Activated T-cell treated with anti-CD3 and anti-CD28 coated beads, Interleukin-2, amount 50 U/mL, for 72 hours (primary cell): ENCODE measurements at regions not wholly inside any gene's neighbourhood (a gene's known extent, or its start where the extent isn't known, plus 50 kb on each side); places are given as distances from the start of the nearest gene placed in this dataset.
A peak's percentile ranks its signal among the peaks of the same experiment; 100 is the strongest.
"Not testable (repeated sequence)": the region's sequence is repeated elsewhere in the genome, so short reads cannot be mapped to it uniquely, and the experiment has no call there.

Experiments used
- ATAC-seq, 2 donors: fragments of 150-1000 bp; cut with Tn5 transposase; replicated peaks in 1 of 2; 2 replicates each; pipeline ENCODE4 v1.10.0; 2021; ENCODE audit warnings: moderate library complexity in 2 of 2, mild to moderate bottlenecking in 1 of 2
- DNase-seq, 2 donors: peaks; one replicate each; pipeline ENCODE4 v3.0.0; 2021 to 2022; ENCODE audit warnings: mixed read lengths in 1 of 2
- H3K27ac Mint-ChIP-seq: one replicate; pipeline ENCODE4 v1.8.0; 2022; ENCODE audit warnings: mild to moderate bottlenecking, moderate library complexity, mixed read lengths
- H3K27me3 Mint-ChIP-seq: one replicate; pipeline ENCODE4 v1.8.0; 2022; ENCODE audit warnings: low read depth, mixed read lengths
- H3K36me3 Mint-ChIP-seq, 2 donors: one replicate each; pipeline ENCODE4 v1.8.0; 2022; ENCODE audit warnings: mixed read lengths in 2 of 2, mild to moderate bottlenecking in 1 of 2; ENCODE audit not compliant: insufficient read depth in 2 of 2
- H3K4me1 Mint-ChIP-seq: one replicate; pipeline ENCODE4 v1.8.0; 2022; ENCODE audit warnings: low read depth, mixed read lengths
- H3K4me3 Mint-ChIP-seq, 2 donors: one replicate each; pipeline ENCODE4 v1.8.0; 2022; ENCODE audit warnings: mild to moderate bottlenecking in 2 of 2, mixed read lengths in 2 of 2, moderate library complexity in 2 of 2
- H3K9me3 Mint-ChIP-seq, 2 donors: one replicate each; pipeline ENCODE4 v1.8.0; 2022; ENCODE audit warnings: mixed read lengths in 2 of 2

DNA sequence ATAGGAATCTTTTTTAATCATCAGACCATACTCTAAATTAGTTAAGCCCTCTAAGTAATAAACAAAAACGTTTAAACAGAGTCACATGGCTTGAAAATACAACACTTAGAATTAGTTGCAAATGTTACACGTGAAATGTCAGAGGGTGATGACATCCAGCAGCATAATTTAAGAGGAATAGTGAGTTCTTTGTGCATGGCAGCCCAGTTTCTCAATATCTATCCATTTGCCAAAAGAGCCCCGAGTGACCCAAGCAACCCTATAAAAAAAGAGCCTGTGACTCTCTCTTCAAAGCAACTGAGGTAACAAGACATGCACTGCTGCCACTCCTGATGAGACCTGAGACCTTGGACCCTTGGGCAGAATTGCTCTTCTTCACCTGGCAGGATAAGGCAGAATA is 96.9 kb upstream of the RASA1 start:
- ATAC-seq: no peak
- no peaks in the 10 kb centered on the region for H3K9me3 Mint-ChIP-seq
- H3K4me3 Mint-ChIP-seq: no peak overlapping the region
- H3K27me3 Mint-ChIP-seq: no peaks in the 10 kb centered on the region
- H3K27ac Mint-ChIP-seq: no peak overlapping the region
- H3K4me1 Mint-ChIP-seq: no peaks in the 10 kb centered on the region
- H3K36me3 Mint-ChIP-seq: no peaks in the 10 kb centered on the region
- DNase-seq: no peak

DNA sequence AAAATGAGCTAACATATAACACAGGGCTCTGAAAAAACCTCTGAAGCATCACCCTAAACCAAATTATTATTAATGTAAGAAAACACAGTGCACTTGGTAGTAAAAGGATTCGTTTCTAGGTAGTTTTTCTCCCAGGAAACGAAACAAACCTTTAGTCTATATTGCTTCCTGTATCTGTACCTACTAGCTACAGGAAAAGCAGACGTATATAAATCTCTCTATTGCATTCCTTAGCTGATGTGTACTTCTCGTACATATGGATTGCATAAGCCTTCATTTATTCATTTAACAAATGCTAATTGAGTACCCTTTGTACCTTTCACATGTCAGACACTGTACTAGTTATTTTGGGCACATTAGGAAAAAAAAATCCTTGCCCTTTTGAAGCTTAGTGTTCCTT is 85.0 kb upstream of the RASA1 start:
- H3K27me3 Mint-ChIP-seq: no peaks in the 10 kb centered on the region
- peak overlapping the region; percentile 16 to 53 for H3K4me3 Mint-ChIP-seq
- H3K36me3 Mint-ChIP-seq: no peaks in the 10 kb centered on the region
- DNase-seq (no peak), ATAC-seq (no peak)
- peak overlapping the region; percentile 83 for H3K27ac Mint-ChIP-seq
- peaks cover 16% of the 10 kb centered on the region for H3K4me1 Mint-ChIP-seq
- peaks cover 0 to 2% of the 10 kb centered on the region in 2 donors for H3K9me3 Mint-ChIP-seq

- peaks cover 0 to 2% of the 10 kb centered on the region in 2 donors for H3K9me3 Mint-ChIP-seq
- DNase-seq: no peak
- H3K27ac Mint-ChIP-seq: no peak overlapping the region
- H3K4me3 Mint-ChIP-seq: no peak overlapping the region
- no peaks in the 10 kb centered on the region for H3K27me3 Mint-ChIP-seq
- H3K4me1 Mint-ChIP-seq: peaks cover 16% of the 10 kb centered on the region
- H3K36me3 Mint-ChIP-seq: no peaks in the 10 kb centered on the region
- no peak for ATAC-seq
Measured at GRCh38 chr5:87183896-87184295, 83.8 kb upstream of the RASA1 start.

DNA sequence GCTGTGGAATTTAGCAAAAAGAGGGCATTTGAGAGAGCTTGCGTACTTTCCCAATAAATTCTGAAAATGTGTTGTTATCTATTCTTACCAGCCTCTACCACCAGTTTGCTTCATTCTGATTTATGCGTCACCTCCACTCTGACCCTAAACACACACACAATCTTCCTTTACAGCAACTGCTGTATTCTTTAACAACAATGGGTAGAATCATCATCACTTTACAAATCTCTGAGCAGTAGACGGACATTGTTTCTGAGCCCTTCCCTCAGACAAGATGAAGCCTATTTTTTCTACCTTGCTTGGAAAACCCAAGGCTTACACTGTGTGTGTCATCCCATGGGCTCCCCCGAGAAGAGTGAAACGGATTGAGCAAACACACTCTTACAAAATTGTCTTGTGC is 83.1 kb upstream of the RASA1 start:
- Mint-ChIP-seq H3K36me3 (no peaks in the 10 kb centered on the region), H3K27me3 (no peaks in the 10 kb centered on the region), H3K4me1 (peaks cover 16% of the 10 kb centered on the region), H3K4me3 (no peak overlapping the region), H3K27ac (no peak overlapping the region), H3K9me3 (peaks cover 0 to 2% of the 10 kb centered on the region in 2 donors)
- no peak for ATAC-seq
- no peak for DNase-seq

DNA sequence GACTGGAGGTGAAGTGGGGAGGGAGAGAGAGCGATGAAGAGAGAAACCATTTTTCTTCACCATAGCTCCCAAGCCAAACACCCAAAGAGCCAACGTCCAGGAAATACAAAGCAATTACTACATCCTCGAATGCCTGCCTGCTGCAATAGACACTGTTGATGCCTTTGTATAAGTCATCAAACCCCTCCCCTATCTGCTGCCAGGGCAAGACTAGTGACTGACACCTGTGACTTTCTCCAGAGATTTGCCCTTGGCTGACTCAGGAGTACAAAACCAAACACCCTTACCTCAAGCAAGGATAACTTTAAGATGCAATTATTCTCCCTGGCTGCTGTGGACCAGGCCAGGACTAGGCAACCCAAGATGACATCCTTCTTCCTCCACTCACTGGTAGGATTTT is 81.8 kb upstream of the RASA1 start:
- H3K27ac Mint-ChIP-seq: no peak overlapping the region
- no peak for DNase-seq
- H3K9me3 Mint-ChIP-seq: peaks cover 0 to 2% of the 10 kb centered on the region in 2 donors
- ATAC-seq: no peak
- no peaks in the 10 kb centered on the region for H3K36me3 Mint-ChIP-seq
- peaks cover 16% of the 10 kb centered on the region for H3K4me1 Mint-ChIP-seq
- H3K4me3 Mint-ChIP-seq: no peak overlapping the region
- no peaks in the 10 kb centered on the region for H3K27me3 Mint-ChIP-seq

- H3K4me3 Mint-ChIP-seq: no peak overlapping the region
- peaks cover 0 to 2% of the 10 kb centered on the region in 2 donors for H3K9me3 Mint-ChIP-seq
- ATAC-seq (no peak), DNase-seq (no peak)
- peaks cover 7% of the 10 kb centered on the region for H3K4me1 Mint-ChIP-seq
- H3K27ac Mint-ChIP-seq: no peak overlapping the region
- H3K27me3 Mint-ChIP-seq: no peaks in the 10 kb centered on the region
- no peaks in the 10 kb centered on the region for H3K36me3 Mint-ChIP-seq
Measured at GRCh38 chr5:87188391-87188790, 79.3 kb upstream of the RASA1 start.

DNA sequence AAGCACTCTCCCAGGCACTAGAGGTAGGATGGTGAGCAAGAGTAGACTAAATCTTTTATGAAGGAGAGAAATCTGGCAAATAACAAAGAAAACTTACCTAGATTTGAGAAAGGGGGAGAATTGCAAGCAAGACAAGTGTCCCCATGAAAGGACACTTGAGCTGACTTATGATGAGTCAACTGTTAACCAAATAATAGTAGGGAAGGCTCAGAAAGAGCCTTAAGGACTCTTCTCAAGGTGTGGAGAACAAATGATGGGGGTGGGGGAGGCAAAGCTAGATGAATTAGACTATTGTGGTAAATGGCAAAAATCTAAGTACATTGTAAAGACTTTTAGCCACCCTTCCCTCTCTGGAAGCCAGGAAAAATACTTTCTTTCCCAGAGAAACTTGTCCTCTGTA is 77.6 kb upstream of the RASA1 start:
- ATAC-seq (no peak), DNase-seq (no peak)
- H3K36me3 Mint-ChIP-seq: no peaks in the 10 kb centered on the region
- peaks cover 14% of the 10 kb centered on the region for H3K4me1 Mint-ChIP-seq
- H3K27ac Mint-ChIP-seq: peak overlapping the region; percentile 56
- peaks cover 0 to 2% of the 10 kb centered on the region in 2 donors for H3K9me3 Mint-ChIP-seq
- H3K27me3 Mint-ChIP-seq: no peaks in the 10 kb centered on the region
- H3K4me3 Mint-ChIP-seq: no peak overlapping the region

GRCh38 chr5:87190687-87191086 is 77.0 kb upstream of the RASA1 start:
- Mint-ChIP-seq H3K27me3 (no peaks in the 10 kb centered on the region), H3K27ac (no peak overlapping the region), H3K9me3 (peaks cover 0 to 2% of the 10 kb centered on the region in 2 donors), H3K4me3 (no peak overlapping the region), H3K4me1 (peaks cover 21% of the 10 kb centered on the region), H3K36me3 (no peaks in the 10 kb centered on the region)
- ATAC-seq (no peak), DNase-seq (no peak)

GRCh38 chr5:87191645-87192044 is 76.0 kb upstream of the RASA1 start:
- Mint-ChIP-seq H3K4me1 (peaks cover 23% of the 10 kb centered on the region), H3K36me3 (no peaks in the 10 kb centered on the region), H3K9me3 (peaks cover 0 to 2% of the 10 kb centered on the region in 2 donors), H3K4me3 (no peak overlapping the region), H3K27ac (no peak overlapping the region), H3K27me3 (no peaks in the 10 kb centered on the region)
- ATAC-seq: no peak
- no peak for DNase-seq

- Mint-ChIP-seq H3K36me3 (peaks cover 0 to 1% of the 10 kb centered on the region in 2 donors), H3K4me3 (peak overlapping the region in 1 of 2 donors; percentile 53), H3K9me3 (peaks cover 0 to 1% of the 10 kb centered on the region in 2 donors), H3K4me1 (peaks cover 23% of the 10 kb centered on the region), H3K27me3 (no peaks in the 10 kb centered on the region), H3K27ac (no peak overlapping the region)
- DNase-seq (peak in 1 of 2 donors; percentile 2), ATAC-seq (no peak)
Measured at GRCh38 chr5:87195104-87195591, 72.5 kb upstream of the RASA1 start.

DNA sequence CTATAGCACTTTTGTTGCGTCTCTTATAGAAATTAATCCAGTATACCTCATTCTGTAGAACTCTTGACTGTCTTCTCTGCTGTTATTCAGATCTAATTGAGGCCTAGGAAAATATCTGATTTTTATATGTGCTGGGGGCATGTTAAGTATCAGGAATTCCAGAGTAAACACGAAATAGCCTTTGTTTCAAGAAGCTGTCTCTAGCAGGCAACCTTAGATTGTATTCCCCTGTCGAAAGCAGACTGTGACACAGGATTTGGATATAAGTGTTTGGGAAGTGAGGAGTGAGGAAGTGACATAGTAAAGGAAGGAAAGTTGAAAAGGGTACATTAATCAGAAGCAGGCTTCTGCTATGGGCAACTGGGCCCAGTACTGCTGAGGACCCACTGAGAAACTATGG is 72.1 kb upstream of the RASA1 start:
- ATAC-seq: no peak
- H3K4me3 Mint-ChIP-seq: peak overlapping the region in 1 of 2 donors; percentile 53
- DNase-seq: no peak
- H3K9me3 Mint-ChIP-seq: peaks cover 0 to 1% of the 10 kb centered on the region in 2 donors
- peaks cover 23% of the 10 kb centered on the region for H3K4me1 Mint-ChIP-seq
- no peak overlapping the region for H3K27ac Mint-ChIP-seq
- no peaks in the 10 kb centered on the region for H3K27me3 Mint-ChIP-seq
- H3K36me3 Mint-ChIP-seq: peaks cover 0 to 1% of the 10 kb centered on the region in 2 donors

DNA sequence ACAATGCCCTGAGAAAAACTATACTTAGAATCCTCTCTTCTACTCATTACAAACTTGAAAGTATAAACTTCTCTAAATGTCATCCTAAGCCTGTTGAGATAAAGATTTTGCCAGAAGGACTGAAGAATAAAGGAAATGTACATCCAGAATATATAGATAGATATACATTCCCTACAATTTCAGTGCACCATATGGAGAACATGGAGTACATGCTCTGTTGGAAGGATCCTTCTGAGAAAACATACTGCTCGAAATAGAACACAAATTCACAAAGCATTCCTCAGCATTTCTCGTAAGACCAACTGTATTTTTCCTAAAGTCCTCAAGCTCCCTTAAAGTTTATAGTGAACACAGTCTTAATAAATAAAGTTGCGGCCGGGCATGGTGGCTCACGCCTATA is 69.7 kb upstream of the RASA1 start:
- H3K27ac Mint-ChIP-seq: no peak overlapping the region
- no peak for ATAC-seq
- no peak for DNase-seq
- no peak overlapping the region for H3K4me3 Mint-ChIP-seq
- peaks cover 0 to 6% of the 10 kb centered on the region in 2 donors for H3K9me3 Mint-ChIP-seq
- H3K27me3 Mint-ChIP-seq: no peaks in the 10 kb centered on the region
- H3K36me3 Mint-ChIP-seq: peaks cover 0 to 1% of the 10 kb centered on the region in 2 donors
- peaks cover 16% of the 10 kb centered on the region for H3K4me1 Mint-ChIP-seq

DNA sequence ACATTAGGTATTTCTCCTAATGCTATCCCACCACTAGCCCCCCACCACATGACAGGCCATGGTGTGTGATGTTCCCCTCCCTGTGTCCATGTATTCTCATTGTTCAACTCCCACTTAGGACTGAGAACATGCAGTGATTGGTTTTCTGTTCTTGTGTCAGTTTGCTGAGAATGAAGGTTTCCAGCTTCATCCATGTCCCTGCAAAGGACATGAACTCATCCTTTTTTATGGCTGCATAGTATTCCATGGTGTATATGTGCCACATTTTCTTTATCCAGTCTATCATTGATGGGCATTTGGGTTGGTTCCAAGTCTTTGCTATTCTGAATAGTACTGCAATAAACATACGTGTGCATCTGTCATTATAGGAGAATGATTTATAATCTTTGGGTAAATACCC is 68.4 kb upstream of the RASA1 start:
- not testable (repeated sequence) for H3K27ac Mint-ChIP-seq, H3K9me3 Mint-ChIP-seq, ATAC-seq, H3K36me3 Mint-ChIP-seq, H3K27me3 Mint-ChIP-seq, H3K4me3 Mint-ChIP-seq, DNase-seq
- H3K4me1 Mint-ChIP-seq: peaks cover 16% of the 10 kb centered on the region

- H3K27me3 Mint-ChIP-seq, H3K36me3 Mint-ChIP-seq, H3K4me3 Mint-ChIP-seq, DNase-seq, H3K9me3 Mint-ChIP-seq, ATAC-seq, H3K27ac Mint-ChIP-seq: not testable (repeated sequence)
- H3K4me1 Mint-ChIP-seq: peaks cover 12% of the 10 kb centered on the region
Measured at GRCh38 chr5:87199704-87200103, 68.0 kb upstream of the RASA1 start.
